ENCODE measurements at regions not wholly inside any gene's neighbourhood (a gene's known extent, or its start where the extent isn't known, plus 50 kb on each side); places are given as distances from the start of the nearest gene placed in this dataset.

DNA sequence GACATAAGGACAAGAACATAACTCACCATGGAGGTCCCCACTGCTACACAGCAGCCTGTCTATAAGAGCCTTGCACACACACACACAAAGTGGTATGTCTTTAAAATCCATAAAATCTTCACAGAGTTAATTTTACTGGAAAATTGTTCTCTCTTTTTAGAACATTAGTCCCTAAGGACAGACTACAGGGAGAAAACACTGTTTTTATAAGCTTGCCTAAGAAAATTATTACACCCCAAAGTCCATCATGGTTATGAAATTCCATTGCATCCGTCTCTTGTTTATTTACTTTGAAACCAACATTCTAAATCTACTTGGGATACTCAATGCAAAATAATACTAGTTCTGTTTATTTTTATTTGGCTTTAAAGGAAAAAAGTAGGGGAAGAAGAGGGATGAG is 197.4 kb downstream of the SETD4 start:
- no peak for ATAC-seq
- Histone ChIP-seq H3K4me1 (no peaks in the 10 kb centered on the region), H3K27ac (no peak overlapping the region), H3K9me3 (no peaks in the 10 kb centered on the region), H3K4me3 (no peak overlapping the region), H3K4me2 (no peak overlapping the region)
- POLR2A ChIA-PET, result no interaction called here
- CTCF ChIA-PET, result no interaction called here
- no peak for FAIRE-seq
- WGBS (ENCODE audit: missing lambda C conversion rate), result 11% methylated on average over 1 of the region's 1 CpG
- no peak for DNase-seq (ENCODE audit: low read depth in 1 of 2, low spot score in 1 of 2)
- TF ChIP-seq, protein P1, sequence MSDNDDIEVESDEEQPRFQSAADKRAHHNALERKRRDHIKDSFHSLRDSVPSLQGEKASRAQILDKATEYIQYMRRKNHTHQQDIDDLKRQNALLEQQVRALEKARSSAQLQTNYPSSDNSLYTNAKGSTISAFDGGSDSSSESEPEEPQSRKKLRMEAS (IDR thresholded peaks at IDR 0.05), result no peak
- TF ChIP-seq EP300 (IDR thresholded peaks at IDR 0.05) (no peak), E2F6 (IDR thresholded peaks at IDR 0.05; ENCODE audit: borderline replicate concordance, low read depth) (no peak), MYC (IDR thresholded peaks at IDR 0.05; ENCODE audit: borderline replicate concordance, low read length) (no peak), MAFK (IDR thresholded peaks at IDR 0.05; ENCODE audit: partially characterized antibody) (no peak), TFCP2L1 (CRISPR knock-in tag; IDR thresholded peaks at IDR 0.05) (no peak), HEYL (CRISPR knock-in tag; IDR thresholded peaks at IDR 0.05) (no peak), NPAS2 (CRISPR knock-in tag; IDR thresholded peaks at IDR 0.05; ENCODE audit: borderline replicate concordance) (no peak), USF2 (IDR thresholded peaks at IDR 0.05) (no peak)
- TF ChIP-seq, protein P2, sequence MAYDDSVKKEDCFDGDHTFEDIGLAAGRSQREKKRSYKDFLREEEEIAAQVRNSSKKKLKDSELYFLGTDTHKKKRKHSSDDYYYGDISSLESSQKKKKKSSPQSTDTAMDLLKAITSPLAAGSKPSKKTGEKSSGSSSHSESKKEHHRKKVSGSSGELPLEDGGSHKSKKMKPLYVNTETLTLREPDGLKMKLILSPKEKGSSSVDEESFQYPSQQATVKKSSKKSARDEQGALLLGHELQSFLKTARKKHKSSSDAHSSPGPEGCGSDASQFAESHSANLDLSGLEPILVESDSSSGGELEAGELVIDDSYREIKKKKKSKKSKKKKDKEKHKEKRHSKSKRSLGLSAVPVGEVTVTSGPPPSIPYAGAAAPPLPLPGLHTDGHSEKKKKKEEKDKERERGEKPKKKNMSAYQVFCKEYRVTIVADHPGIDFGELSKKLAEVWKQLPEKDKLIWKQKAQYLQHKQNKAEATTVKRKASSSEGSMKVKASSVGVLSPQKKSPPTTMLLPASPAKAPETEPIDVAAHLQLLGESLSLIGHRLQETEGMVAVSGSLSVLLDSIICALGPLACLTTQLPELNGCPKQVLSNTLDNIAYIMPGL (CRISPR knock-in tag; IDR thresholded peaks at IDR 0.05; ENCODE audit: borderline replicate concordance), result no peak

DNA sequence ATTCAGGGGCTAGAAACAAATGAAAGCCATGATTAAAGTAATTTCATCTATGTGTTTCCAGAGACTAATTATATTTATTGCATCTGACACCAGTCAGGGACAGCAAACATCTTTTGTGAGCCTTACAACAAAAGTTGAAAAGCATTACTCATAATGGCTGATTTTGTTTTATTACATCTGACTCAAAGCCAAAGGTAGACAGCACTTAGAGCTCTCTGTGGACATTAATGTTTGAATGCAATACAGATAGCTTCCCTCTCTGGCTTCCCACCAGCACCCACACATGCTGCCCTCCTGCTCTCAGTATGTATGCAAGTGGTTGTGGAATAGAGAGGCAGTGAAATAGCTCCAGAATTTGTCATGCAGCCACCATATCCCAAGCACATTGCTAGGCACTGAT is 198.7 kb downstream of the SETD4 start:
- TF ChIP-seq, protein P3, sequence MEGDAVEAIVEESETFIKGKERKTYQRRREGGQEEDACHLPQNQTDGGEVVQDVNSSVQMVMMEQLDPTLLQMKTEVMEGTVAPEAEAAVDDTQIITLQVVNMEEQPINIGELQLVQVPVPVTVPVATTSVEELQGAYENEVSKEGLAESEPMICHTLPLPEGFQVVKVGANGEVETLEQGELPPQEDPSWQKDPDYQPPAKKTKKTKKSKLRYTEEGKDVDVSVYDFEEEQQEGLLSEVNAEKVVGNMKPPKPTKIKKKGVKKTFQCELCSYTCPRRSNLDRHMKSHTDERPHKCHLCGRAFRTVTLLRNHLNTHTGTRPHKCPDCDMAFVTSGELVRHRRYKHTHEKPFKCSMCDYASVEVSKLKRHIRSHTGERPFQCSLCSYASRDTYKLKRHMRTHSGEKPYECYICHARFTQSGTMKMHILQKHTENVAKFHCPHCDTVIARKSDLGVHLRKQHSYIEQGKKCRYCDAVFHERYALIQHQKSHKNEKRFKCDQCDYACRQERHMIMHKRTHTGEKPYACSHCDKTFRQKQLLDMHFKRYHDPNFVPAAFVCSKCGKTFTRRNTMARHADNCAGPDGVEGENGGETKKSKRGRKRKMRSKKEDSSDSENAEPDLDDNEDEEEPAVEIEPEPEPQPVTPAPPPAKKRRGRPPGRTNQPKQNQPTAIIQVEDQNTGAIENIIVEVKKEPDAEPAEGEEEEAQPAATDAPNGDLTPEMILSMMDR (IDR thresholded peaks at IDR 0.05), result no peak
- TF ChIP-seq, protein P4, sequence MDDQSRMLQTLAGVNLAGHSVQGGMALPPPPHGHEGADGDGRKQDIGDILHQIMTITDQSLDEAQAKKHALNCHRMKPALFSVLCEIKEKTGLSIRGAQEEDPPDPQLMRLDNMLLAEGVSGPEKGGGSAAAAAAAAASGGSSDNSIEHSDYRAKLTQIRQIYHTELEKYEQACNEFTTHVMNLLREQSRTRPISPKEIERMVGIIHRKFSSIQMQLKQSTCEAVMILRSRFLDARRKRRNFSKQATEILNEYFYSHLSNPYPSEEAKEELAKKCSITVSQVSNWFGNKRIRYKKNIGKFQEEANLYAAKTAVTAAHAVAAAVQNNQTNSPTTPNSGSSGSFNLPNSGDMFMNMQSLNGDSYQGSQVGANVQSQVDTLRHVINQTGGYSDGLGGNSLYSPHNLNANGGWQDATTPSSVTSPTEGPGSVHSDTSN (IDR thresholded peaks at IDR 0.05), result no peak
- TF ChIP-seq HDAC2 (IDR thresholded peaks at IDR 0.05), result no peak
- no peak for TF ChIP-seq POLR2A (IDR thresholded peaks at IDR 0.05; ENCODE audit: low read length)
- TF ChIP-seq, protein P5, sequence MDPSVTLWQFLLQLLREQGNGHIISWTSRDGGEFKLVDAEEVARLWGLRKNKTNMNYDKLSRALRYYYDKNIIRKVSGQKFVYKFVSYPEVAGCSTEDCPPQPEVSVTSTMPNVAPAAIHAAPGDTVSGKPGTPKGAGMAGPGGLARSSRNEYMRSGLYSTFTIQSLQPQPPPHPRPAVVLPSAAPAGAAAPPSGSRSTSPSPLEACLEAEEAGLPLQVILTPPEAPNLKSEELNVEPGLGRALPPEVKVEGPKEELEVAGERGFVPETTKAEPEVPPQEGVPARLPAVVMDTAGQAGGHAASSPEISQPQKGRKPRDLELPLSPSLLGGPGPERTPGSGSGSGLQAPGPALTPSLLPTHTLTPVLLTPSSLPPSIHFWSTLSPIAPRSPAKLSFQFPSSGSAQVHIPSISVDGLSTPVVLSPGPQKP (IDR thresholded peaks at IDR 0.05; ENCODE audit: low read depth, low read length), result no peak
- no peak for TF ChIP-seq NFE2L2 (conservative IDR thresholded peaks at IDR 0.05; ENCODE audit: low read length)
- no peak for TF ChIP-seq GATA3 (IDR thresholded peaks at IDR 0.05; ENCODE audit: borderline replicate concordance)
- no peak overlapping the region for H3K4me2 ChIP-seq
- no peaks in the 10 kb centered on the region for H3K4me1 ChIP-seq
- DNase-seq (ENCODE audit: low read depth in 1 of 2, low spot score in 1 of 2) (no peak), FAIRE-seq (no peak), ATAC-seq (no peak)
- ChIA-PET POLR2A (no interaction called here), CTCF (no interaction called here)
- H3K9me3 ChIP-seq, result no peaks in the 10 kb centered on the region
- H3K4me3 ChIP-seq, result no peak overlapping the region
- no peak overlapping the region for H3K27ac ChIP-seq

Data from A549 (cell line).